Mesenchymal stem cell (in vitro differentiated cells and primary cell): ENCODE measurements at regions not wholly inside any gene's neighbourhood (a gene's known extent, or its start where the extent isn't known, plus 50 kb on each side); places are given as distances from the start of the nearest gene placed in this dataset.

ENCODE experiments used
- DNase-seq: peaks from one replicate; pipeline ENCODE4 v3.0.0-alpha.2; 2013
- H2AFZ ChIP-seq: one replicate; pipeline ENCODE4 v1.6.1; 2013; ENCODE audit warnings: low read depth, mild to moderate bottlenecking, control low read depth, inconsistent platforms, low read length, moderate library complexity
- H2AK5ac ChIP-seq: 2 replicates; pipeline ENCODE4 v1.6.1; 2013; ENCODE audit warnings: low read length, moderate library complexity, mild to moderate bottlenecking, inconsistent platforms; ENCODE audit not compliant: severe bottlenecking
- H2BK120ac ChIP-seq: one replicate; pipeline ENCODE4 v1.6.1; 2013; ENCODE audit warnings: low read depth, mild to moderate bottlenecking, inconsistent platforms, low read length, moderate library complexity
- H2BK12ac ChIP-seq, 2 experiments: one replicate each; pipeline ENCODE4 v1.6.1; 2013; ENCODE audit warnings: inconsistent platforms in 2 of 2, low read length in 2 of 2, mild to moderate bottlenecking in 2 of 2, moderate library complexity in 2 of 2, control low read depth in 1 of 2
- H2BK15ac ChIP-seq: one replicate; pipeline ENCODE4 v1.6.1; 2013; ENCODE audit warnings: mild to moderate bottlenecking, low read depth, inconsistent platforms; ENCODE audit not compliant: poor library complexity, severe bottlenecking
- H2BK5ac ChIP-seq: 2 replicates; pipeline ENCODE4 v1.6.1; 2013; ENCODE audit warnings: low read depth, mild to moderate bottlenecking, low read length, control low read depth, inconsistent platforms; ENCODE audit not compliant: poor library complexity, severe bottlenecking
- H3K14ac ChIP-seq, 2 experiments: one replicate each; pipeline ENCODE4 v1.6.1; 2013; ENCODE audit warnings: inconsistent platforms in 2 of 2, low read length in 2 of 2, control low read depth in 1 of 2, mild to moderate bottlenecking in 1 of 2, moderate library complexity in 1 of 2
- H3K18ac ChIP-seq, 2 experiments: one replicate each; pipeline ENCODE4 v1.6.1; 2013; ENCODE audit warnings: inconsistent platforms in 2 of 2, low read length in 2 of 2, control low read depth in 1 of 2, low read depth in 1 of 2, mild to moderate bottlenecking in 1 of 2
- H3K23ac ChIP-seq, 2 experiments: one replicate each; pipeline ENCODE4 v1.6.1; 2013; ENCODE audit warnings: inconsistent platforms in 2 of 2, low read length in 2 of 2, mild to moderate bottlenecking in 2 of 2, moderate library complexity in 2 of 2, control low read depth in 1 of 2
- H3K27ac ChIP-seq: 2 replicates; pipeline ENCODE4 v1.5.1; 2013; ENCODE audit warnings: mild to moderate bottlenecking, moderate library complexity, low read length, control low read depth, inconsistent platforms; ENCODE audit not compliant: poor library complexity, severe bottlenecking
- H3K27me3 ChIP-seq, 2 experiments: 2 replicates each; pipeline versions ENCODE4 v1.6.1 to v1.7.0; 2013; ENCODE audit warnings: low read length in 2 of 2, mild to moderate bottlenecking in 2 of 2, moderate library complexity in 2 of 2, control low read depth in 1 of 2, inconsistent platforms in 1 of 2; ENCODE audit not compliant: control insufficient read depth in 1 of 2, insufficient read depth in 1 of 2
- H3K36me3 ChIP-seq, 2 experiments: 2 replicates each; pipeline versions ENCODE4 v1.6.1 to v1.7.0; 2013; ENCODE audit warnings: low read length in 2 of 2, control low read depth in 1 of 2, inconsistent platforms in 1 of 2, low read depth in 1 of 2, mild to moderate bottlenecking in 1 of 2; ENCODE audit not compliant: insufficient read depth in 2 of 2, control insufficient read depth in 1 of 2
- H3K4ac ChIP-seq, 2 experiments: one replicate each; pipeline ENCODE4 v1.6.1; 2013; ENCODE audit warnings: inconsistent platforms in 2 of 2, low read length in 2 of 2, mild to moderate bottlenecking in 2 of 2, moderate library complexity in 2 of 2, control low read depth in 1 of 2, low read depth in 1 of 2
- H3K4me1 ChIP-seq: 2 replicates; pipeline ENCODE4 v1.6.1; 2013; ENCODE audit warnings: low read depth, low read length, control low read depth; ENCODE audit not compliant: control insufficient read depth, insufficient read depth
- H3K4me2 ChIP-seq: 2 replicates; pipeline ENCODE4 v1.6.1; 2013; ENCODE audit warnings: low read length, mild to moderate bottlenecking, inconsistent platforms; ENCODE audit not compliant: poor library complexity, severe bottlenecking
- H3K4me3 ChIP-seq, 2 experiments: 2 replicates each; pipeline versions ENCODE4 v1.5.1 to v1.7.0; 2013; ENCODE audit warnings: low read length in 2 of 2, mild to moderate bottlenecking in 2 of 2, control low read depth in 1 of 2, low read depth in 1 of 2; ENCODE audit not compliant: insufficient read depth in 1 of 2
- H3K79me1 ChIP-seq: replicated peaks from 2 replicates; pipeline ENCODE4 v1.6.1; 2013; ENCODE audit warnings: mild to moderate bottlenecking, control low read depth, low read length, inconsistent platforms; ENCODE audit not compliant: poor library complexity, severe bottlenecking
- H3K9ac ChIP-seq: 2 replicates; pipeline ENCODE4 v1.7.0; 2013; ENCODE audit warnings: mild to moderate bottlenecking, low read length, moderate library complexity
- H3K9me3 ChIP-seq: 2 replicates; pipeline ENCODE4 v1.7.0; 2013; ENCODE audit warnings: mild to moderate bottlenecking, low read length; ENCODE audit not compliant: control insufficient read depth
- H4K8ac ChIP-seq: one replicate; pipeline ENCODE4 v1.6.1; 2013; ENCODE audit warnings: inconsistent platforms, mild to moderate bottlenecking, low read length, moderate library complexity
- H4K91ac ChIP-seq: one replicate; pipeline ENCODE4 v1.6.1; 2013; ENCODE audit warnings: mild to moderate bottlenecking, low read length, inconsistent platforms
- WGBS: methylation state at CpG from one replicate; pipeline ENCODE4 v1.1.7; 2013; ENCODE audit warnings: mixed read lengths; 5-methylcytosine and 5-hydroxymethylcytosine counted together

GRCh38 chr3:86152620-86153019 is 838.3 kb downstream of the VGLL3 start:
- no peak overlapping the region for H2AK5ac ChIP-seq
- H3K9me3 ChIP-seq, result no peaks in the 10 kb centered on the region
- H3K27me3 ChIP-seq, result no peaks in the 10 kb centered on the region
- H3K4me3 ChIP-seq, result no peak overlapping the region
- no peak overlapping the region for H2BK120ac ChIP-seq
- no peak overlapping the region for H3K14ac ChIP-seq
- H3K79me1 ChIP-seq, result no peaks in the 10 kb centered on the region
- no peak overlapping the region for H2AFZ ChIP-seq
- no peak overlapping the region for H4K8ac ChIP-seq
- H3K23ac ChIP-seq, result no peak overlapping the region
- H2BK5ac ChIP-seq, result no peak overlapping the region
- no peak overlapping the region for H3K4ac ChIP-seq
- no peak overlapping the region for H3K4me2 ChIP-seq
- H3K36me3 ChIP-seq, result no peaks in the 10 kb centered on the region
- no peak for DNase-seq
- H4K91ac ChIP-seq, result no peak overlapping the region
- no peak overlapping the region for H2BK15ac ChIP-seq
- no peak overlapping the region for H2BK12ac ChIP-seq
- H3K9ac ChIP-seq, result no peak overlapping the region
- no peak overlapping the region for H3K27ac ChIP-seq
- no peak overlapping the region for H3K18ac ChIP-seq
- no peaks in the 10 kb centered on the region for H3K4me1 ChIP-seq

GRCh38 chr3:86149054-86149453 is 841.9 kb downstream of the VGLL3 start:
- Histone ChIP-seq H2BK12ac (no peak overlapping the region), H3K4me1 (no peaks in the 10 kb centered on the region), H3K4me3 (no peak overlapping the region), H2BK120ac (no peak overlapping the region), H3K4me2 (no peak overlapping the region), H3K79me1 (no peaks in the 10 kb centered on the region), H3K14ac (no peak overlapping the region), H3K9ac (no peak overlapping the region), H2BK15ac (no peak overlapping the region), H2AK5ac (no peak overlapping the region), H3K18ac (no peak overlapping the region), H3K27ac (no peak overlapping the region), H2BK5ac (no peak overlapping the region), H2AFZ (no peak overlapping the region), H3K27me3 (no peaks in the 10 kb centered on the region), H4K91ac (no peak overlapping the region), H3K4ac (no peak overlapping the region), H3K36me3 (no peaks in the 10 kb centered on the region), H3K23ac (no peak overlapping the region), H4K8ac (no peak overlapping the region), H3K9me3 (no peaks in the 10 kb centered on the region)
- DNase-seq, result no peak

GRCh38 chr3:86147119-86147518 is 843.8 kb downstream of the VGLL3 start:
- Histone ChIP-seq H3K23ac (no peak overlapping the region), H3K4ac (no peak overlapping the region), H2AK5ac (no peak overlapping the region), H3K4me3 (no peak overlapping the region), H4K8ac (no peak overlapping the region), H3K9ac (no peak overlapping the region), H3K79me1 (no peaks in the 10 kb centered on the region), H3K27me3 (no peaks in the 10 kb centered on the region), H3K4me1 (no peaks in the 10 kb centered on the region), H2BK5ac (no peak overlapping the region), H2BK120ac (no peak overlapping the region), H3K9me3 (no peaks in the 10 kb centered on the region), H3K4me2 (no peak overlapping the region), H2BK15ac (no peak overlapping the region), H3K27ac (no peak overlapping the region), H3K36me3 (no peaks in the 10 kb centered on the region), H4K91ac (no peak overlapping the region), H2AFZ (no peak overlapping the region), H2BK12ac (no peak overlapping the region), H3K14ac (no peak overlapping the region), H3K18ac (no peak overlapping the region)
- WGBS, result 60% methylated on average over 5 of the region's 5 CpGs
- DNase-seq, result no peak

- Histone ChIP-seq H3K27ac (no peak overlapping the region), H3K9ac (no peak overlapping the region), H3K79me1 (no peaks in the 10 kb centered on the region), H2BK5ac (no peak overlapping the region), H3K4me2 (no peak overlapping the region), H4K8ac (no peak overlapping the region), H3K4me3 (no peak overlapping the region), H2BK12ac (no peak overlapping the region), H2BK15ac (no peak overlapping the region), H4K91ac (no peak overlapping the region), H3K14ac (no peak overlapping the region), H2AK5ac (no peak overlapping the region), H3K4me1 (no peaks in the 10 kb centered on the region), H3K4ac (no peak overlapping the region), H3K36me3 (no peaks in the 10 kb centered on the region), H3K9me3 (peaks cover 4% of the 10 kb centered on the region), H3K18ac (no peak overlapping the region), H3K27me3 (no peaks in the 10 kb centered on the region), H3K23ac (no peak overlapping the region), H2AFZ (no peak overlapping the region), H2BK120ac (no peak overlapping the region)
- WGBS, result 78% methylated on average over 5 of the region's 5 CpGs
- DNase-seq, result no peak
Observed at GRCh38 chr3:86126552-86126951, 864.4 kb downstream of the VGLL3 start.
